Skeletal muscle cell (primary cell): ENCODE measurements at regions not wholly inside any gene's neighbourhood (a gene's known extent, or its start where the extent isn't known, plus 50 kb on each side); places are given as distances from the start of the nearest gene placed in this dataset.

Experiments used
- DNase-seq: peaks from one replicate; pipeline ENCODE4 v3.0.0-alpha.2; 2010; ENCODE audit warnings: low read depth
- H3K4me3 ChIP-seq: 2 replicates; pipeline ENCODE4 v1.5.1; 2011; ENCODE audit warnings: low read depth, mild to moderate bottlenecking, control low read depth, low read length, moderate library complexity

DNA sequence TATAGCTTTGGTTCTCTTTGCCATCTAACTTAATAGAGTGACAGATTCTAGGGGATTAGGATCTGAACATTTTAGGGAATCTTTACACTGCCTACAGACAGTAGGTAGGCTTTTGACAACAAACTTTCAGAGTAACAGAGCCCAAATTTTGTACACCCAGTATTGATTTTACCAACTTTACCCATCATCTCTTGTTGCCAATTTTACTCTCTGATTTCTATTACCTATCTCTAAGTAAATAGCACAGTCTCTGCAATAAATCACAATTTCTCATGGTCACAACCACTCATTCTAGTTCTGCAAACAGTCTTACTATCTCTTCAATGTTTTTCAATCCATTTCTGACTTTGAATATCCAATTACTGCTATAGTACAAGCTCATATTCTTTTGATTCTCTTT, 1097.6 kb upstream of the PHF14 start:
- no peak overlapping the region for H3K4me3 ChIP-seq
- no peak for DNase-seq

GRCh38 chr7:9889554-9889953, 1084.1 kb upstream of the PHF14 start:
- H3K4me3 ChIP-seq, result no peak overlapping the region
- DNase-seq, result no peak

GRCh38 chr7:9890092-9890491, 1083.6 kb upstream of the PHF14 start:
- H3K4me3 ChIP-seq, result no peak overlapping the region
- no peak for DNase-seq

DNA sequence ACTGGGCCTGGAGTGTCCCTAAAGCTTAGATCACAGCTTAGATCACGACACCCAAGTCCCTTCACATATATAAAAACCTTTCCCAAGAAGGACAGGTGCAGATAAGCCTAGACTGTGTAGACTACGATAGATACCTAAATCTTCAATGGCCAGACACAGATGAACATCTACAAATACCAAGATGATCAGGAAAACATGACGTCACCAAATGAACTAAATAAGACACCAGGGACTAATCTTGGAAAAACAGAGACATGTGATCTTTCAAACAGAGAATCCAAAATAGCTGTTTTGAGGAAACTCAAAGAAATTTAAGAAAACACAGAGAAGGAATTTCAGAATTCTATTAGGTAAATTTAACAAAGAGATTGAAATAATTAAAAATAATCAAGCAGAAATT, 1082.6 kb upstream of the PHF14 start:
- H3K4me3 ChIP-seq, result no peak overlapping the region
- DNase-seq, result no peak

GRCh38 chr7:9900339-9900738, 1073.3 kb upstream of the PHF14 start:
- DNase-seq, result no peak

DNA sequence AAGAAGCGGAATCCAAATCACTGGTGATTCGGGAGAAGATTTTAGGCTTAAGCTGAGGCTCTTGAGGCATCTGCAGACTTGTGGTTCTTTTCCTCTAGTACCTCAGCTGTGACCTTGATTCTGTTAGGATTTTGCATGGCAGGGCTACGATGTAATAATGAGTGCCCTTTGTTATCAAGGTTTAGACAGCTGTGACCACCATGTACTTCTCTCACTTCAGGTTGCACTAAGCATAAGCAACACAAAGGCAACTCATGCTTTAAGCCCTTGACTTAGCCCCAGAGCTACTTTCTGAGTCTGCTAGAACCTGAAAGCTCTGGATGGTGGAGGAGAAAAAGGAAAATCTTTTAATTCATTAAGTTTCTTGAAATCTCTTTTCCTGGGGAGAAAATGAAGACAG, 1052.3 kb upstream of the PHF14 start:
- no peak overlapping the region for H3K4me3 ChIP-seq
- DNase-seq, result no peak

More at GRCh38 chr7:9900339-9900738, 1073.3 kb upstream of the PHF14 start:
- no peak overlapping the region for H3K4me3 ChIP-seq

- DNase-seq, result no peak
- H3K4me3 ChIP-seq, result no peak overlapping the region
These were observed 1035.6 kb upstream of the PHF14 start for GRCh38 chr7:9937944-9938631.

DNA sequence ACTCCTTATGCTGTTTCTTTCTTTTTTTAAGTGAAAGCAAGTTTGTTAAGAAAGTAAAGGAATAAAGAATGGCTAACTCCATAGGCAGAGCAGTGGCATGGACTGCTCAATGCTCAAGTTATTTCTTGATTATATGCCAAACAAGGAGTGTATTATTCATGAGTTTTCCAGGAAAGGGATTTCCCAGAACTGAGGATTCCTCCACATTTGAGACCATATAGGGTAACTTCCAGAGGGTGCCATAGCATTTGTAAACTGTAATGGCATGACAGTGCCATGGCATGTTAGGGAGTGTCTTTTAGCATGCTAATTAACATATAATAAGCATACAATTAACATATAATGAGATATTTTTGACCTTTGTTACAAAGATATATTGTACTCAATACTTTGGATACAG, 1034.5 kb upstream of the PHF14 start:
- H3K4me3 ChIP-seq, result no peak overlapping the region
- DNase-seq, result no peak

DNA sequence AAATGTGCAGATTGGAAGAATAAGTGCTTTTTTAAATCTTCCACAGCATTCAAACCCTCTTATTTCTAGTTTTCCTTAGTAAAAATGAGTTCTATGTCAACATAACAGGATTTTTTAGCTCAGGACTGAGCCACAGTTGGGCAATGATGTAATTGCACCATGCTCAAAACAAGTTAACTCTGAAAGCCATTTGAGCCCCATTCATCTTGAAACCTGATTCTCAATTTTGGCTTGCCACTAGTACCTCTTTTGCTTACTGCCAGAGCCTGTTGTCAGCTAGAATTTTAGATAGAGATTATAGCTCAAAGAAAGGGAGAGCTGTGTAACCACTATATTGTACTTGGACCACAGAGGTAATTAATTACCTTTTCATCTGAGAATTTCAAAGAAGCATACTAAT, 1028.5 kb upstream of the PHF14 start:
- no peak for DNase-seq
- no peak overlapping the region for H3K4me3 ChIP-seq

DNA sequence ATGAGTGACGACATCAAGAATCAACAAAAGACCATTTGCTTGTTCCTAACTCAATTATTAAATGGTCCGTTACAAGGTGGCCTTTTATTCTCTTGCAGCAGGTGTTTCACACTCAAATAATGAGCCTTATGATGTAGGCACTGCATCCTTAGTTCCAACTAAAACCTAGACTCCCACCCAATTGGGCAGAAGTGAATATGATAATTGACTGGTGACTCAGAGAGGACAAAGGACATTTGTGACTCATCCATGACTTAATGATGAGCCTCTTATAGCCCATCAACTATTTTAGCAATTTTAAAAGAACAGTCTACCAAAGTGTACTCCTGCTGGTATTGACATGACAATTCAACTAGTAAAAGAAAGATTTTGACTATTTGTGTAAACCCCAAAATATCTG, 1027.8 kb upstream of the PHF14 start:
- no peak overlapping the region for H3K4me3 ChIP-seq
- DNase-seq, result no peak

DNA sequence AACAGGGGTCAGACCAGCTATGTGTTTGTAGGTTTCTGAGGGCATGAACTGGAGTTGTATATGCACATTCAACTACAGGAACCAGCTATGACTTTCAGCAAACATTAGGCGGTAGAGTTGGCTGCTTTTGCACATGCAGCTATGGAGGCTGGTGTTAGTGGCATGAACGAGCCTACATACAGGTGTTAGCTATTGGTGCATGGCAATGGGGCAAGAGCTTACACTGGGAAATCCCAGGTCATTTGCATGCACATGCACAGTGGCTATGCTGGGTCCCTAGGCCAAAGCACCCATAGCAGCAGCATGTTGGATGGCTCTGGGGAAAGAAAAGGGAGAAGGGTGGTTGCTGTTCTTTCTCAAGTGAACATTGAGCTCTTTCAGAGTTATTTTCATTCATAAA, 1018.5 kb upstream of the PHF14 start:
- no peak overlapping the region for H3K4me3 ChIP-seq
- no peak for DNase-seq

DNA sequence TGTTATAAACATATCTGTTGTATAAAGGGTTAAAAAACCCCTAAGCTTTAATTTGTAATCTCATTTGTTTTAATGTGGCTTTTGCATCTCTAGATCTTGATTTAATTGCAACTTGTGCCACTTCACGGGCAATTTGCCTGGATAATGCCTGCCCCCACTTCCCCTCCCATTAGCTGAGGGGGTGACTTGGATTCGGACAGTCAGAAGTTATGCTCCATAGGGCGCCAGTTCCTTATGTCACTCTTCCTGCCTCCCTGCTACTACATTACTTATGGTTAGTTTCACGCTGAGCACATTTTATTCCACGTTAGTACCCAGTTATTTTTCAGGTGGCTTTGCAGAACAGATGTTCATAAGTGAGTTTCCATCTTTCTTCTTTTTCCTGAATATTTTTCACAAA, 1015.2 kb upstream of the PHF14 start:
- DNase-seq, result no peak

GRCh38 chr7:9960460-9960859, 1013.2 kb upstream of the PHF14 start:
- no peak for DNase-seq
- no peak overlapping the region for H3K4me3 ChIP-seq

More for the DNA sequence above, 1015.2 kb upstream of the PHF14 start:
- no peak overlapping the region for H3K4me3 ChIP-seq

- no peak for DNase-seq
- no peak overlapping the region for H3K4me3 ChIP-seq
These were observed 1012.3 kb upstream of the PHF14 start for GRCh38 chr7:9961161-9961922.

DNA sequence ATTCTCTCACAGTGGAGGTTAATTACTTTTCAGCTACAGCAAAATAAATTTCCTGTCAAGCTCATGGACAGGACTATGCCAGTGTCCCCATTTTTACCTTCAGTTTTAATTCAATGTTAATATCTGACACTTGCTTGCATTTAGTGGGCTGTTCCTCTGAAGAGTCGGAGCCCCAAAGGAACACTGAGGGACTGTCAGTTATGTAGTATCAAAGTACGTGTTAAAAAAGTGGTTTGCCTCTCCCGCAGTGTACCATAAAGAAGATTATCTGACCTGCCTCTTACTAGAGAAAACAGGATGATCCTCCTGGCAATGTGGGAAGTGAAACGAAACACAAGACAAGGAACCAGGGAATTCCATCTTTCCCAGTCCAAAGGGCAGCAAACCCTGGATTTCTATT, 1010.9 kb upstream of the PHF14 start:
- DNase-seq, result no peak
- no peak overlapping the region for H3K4me3 ChIP-seq

- no peak overlapping the region for H3K4me3 ChIP-seq
- DNase-seq, result no peak
These were observed 995.3 kb upstream of the PHF14 start for GRCh38 chr7:9978106-9979064.

DNA sequence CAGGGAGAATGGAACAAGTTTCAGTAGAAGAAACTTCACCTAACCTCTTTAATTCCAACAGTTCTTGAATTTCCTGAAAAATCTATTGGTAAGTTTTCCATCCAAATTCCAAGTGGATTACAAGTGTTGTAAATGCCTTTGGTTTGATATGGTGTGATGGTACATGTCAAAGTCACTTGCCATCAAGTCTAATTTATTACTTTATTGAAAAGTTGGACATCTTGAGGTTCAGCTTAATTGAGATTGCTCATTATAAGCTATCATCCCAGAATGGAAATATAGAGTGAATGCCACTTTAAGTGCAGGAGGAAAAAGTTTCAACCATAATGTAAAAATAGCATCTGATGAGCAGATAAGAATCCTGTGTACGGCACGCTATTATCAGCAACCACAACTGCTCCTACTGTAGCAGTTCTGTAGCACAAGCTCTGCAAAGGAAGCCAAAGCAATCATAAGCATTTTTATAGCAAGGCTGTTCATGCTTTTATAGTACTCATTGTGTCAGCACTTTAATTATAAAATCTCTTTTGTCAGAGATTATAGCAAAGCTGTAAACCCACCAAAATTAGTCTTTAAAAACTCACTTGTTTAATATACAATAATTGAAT, 991.8 kb upstream of the PHF14 start:
- H3K4me3 ChIP-seq, result no peak overlapping the region
- DNase-seq, result no peak

DNA sequence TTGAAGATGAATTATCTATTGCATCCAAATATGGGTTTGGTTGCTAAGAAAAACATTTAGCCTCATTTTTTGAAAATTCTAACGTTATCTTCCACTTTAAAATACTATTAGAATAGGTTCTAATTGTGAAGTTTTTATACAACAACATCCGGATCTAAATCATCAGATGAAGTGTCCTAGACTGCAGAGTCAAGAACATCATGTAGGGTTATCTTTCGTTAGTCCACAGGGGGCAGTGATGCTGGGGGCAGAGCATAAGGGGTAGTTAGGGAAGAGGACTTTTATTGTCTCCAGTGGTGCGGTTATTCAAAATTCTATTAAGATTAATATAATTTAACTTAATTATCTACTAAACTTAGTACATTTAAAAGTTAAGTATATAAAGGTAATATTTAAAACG, 990.6 kb upstream of the PHF14 start:
- no peak for DNase-seq
- H3K4me3 ChIP-seq, result no peak overlapping the region

DNA sequence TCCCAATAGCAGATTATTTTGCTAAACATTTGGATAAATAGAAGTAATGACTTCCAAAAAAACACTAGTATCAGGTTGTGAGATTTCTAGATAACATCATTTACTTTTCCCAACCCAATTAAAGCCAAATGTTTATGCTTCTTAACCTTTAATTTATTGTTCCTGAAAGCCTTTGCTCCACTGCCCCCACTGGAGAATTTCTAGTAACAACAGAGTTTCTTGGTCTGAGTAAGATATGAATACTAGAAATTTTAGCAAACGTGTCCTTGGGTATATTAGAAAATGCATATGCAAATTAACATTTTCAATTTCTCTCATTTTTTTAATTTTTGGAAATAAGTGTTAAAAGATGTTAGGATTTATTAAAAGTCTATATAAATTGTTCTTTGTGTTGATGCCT, 958.0 kb upstream of the PHF14 start:
- H3K4me3 ChIP-seq, result no peak overlapping the region
- DNase-seq, result no peak

GRCh38 chr7:10022480-10022879, 951.2 kb upstream of the PHF14 start:
- DNase-seq, result no peak
- H3K4me3 ChIP-seq, result no peak overlapping the region
